ENCODE measurements at regions not wholly inside any gene's neighbourhood (a gene's known extent, or its start where the extent isn't known, plus 50 kb on each side); places are given as distances from the start of the nearest gene placed in this dataset.

- H3K4me3 ChIP-seq = no peak overlapping the region
- H3K9me3 ChIP-seq = no peaks in the 10 kb centered on the region
- DNase-seq = no peak
- no peaks in the 10 kb centered on the region for H3K27me3 ChIP-seq
- H3K36me3 ChIP-seq = no peaks in the 10 kb centered on the region
- H3K27ac ChIP-seq = no peak overlapping the region
- intact Hi-C loops (cut with DNase I; ENCODE audit: low total_unique reads) = no loop called here
- H3K4me1 ChIP-seq = no peaks in the 10 kb centered on the region
- TF ChIP-seq CTCF (IDR thresholded peaks at IDR 0.05) = no peak
Measured at GRCh38 chr2:21489080-21489479, 365.3 kb downstream of the TDRD15 start.

GRCh38 chr2:21498016-21498415 is 374.2 kb downstream of the TDRD15 start:
- no peak for TF ChIP-seq CTCF (IDR thresholded peaks at IDR 0.05)
- Histone ChIP-seq H3K9me3 (no peaks in the 10 kb centered on the region), H3K27me3 (no peaks in the 10 kb centered on the region), H3K4me3 (no peak overlapping the region), H3K4me1 (no peaks in the 10 kb centered on the region), H3K27ac (no peak overlapping the region), H3K36me3 (no peaks in the 10 kb centered on the region)
- intact Hi-C loops (cut with DNase I; ENCODE audit: low total_unique reads) = no loop called here
- DNase-seq = no peak

GRCh38 chr2:21500401-21500945 is 376.7 kb downstream of the TDRD15 start:
- no peaks in the 10 kb centered on the region for H3K27me3 ChIP-seq
- no peak overlapping the region for H3K4me3 ChIP-seq
- H3K4me1 ChIP-seq = no peaks in the 10 kb centered on the region
- H3K36me3 ChIP-seq = no peaks in the 10 kb centered on the region
- no peak for TF ChIP-seq CTCF (IDR thresholded peaks at IDR 0.05)
- no peak for DNase-seq
- H3K27ac ChIP-seq = no peak overlapping the region
- intact Hi-C loops (cut with DNase I; ENCODE audit: low total_unique reads) = no loop called here
- H3K9me3 ChIP-seq = no peaks in the 10 kb centered on the region

GRCh38 chr2:21501376-21502027 is 377.7 kb downstream of the TDRD15 start:
- Histone ChIP-seq H3K4me1 (no peaks in the 10 kb centered on the region), H3K27me3 (no peaks in the 10 kb centered on the region), H3K36me3 (no peaks in the 10 kb centered on the region), H3K4me3 (no peak overlapping the region), H3K27ac (no peak overlapping the region), H3K9me3 (no peaks in the 10 kb centered on the region)
- intact Hi-C loops (cut with DNase I; ENCODE audit: low total_unique reads) = no loop called here
- TF ChIP-seq CTCF (IDR thresholded peaks at IDR 0.05) = no peak
- DNase-seq = no peak

- Histone ChIP-seq H3K27ac (no peak overlapping the region), H3K27me3 (no peaks in the 10 kb centered on the region), H3K9me3 (no peaks in the 10 kb centered on the region), H3K4me1 (no peaks in the 10 kb centered on the region), H3K36me3 (no peaks in the 10 kb centered on the region), H3K4me3 (no peak overlapping the region)
- DNase-seq = no peak
- intact Hi-C loops (cut with DNase I; ENCODE audit: low total_unique reads) = no loop called here
- TF ChIP-seq CTCF (IDR thresholded peaks at IDR 0.05) = no peak
Measured at GRCh38 chr2:21515903-21516302, 392.1 kb downstream of the TDRD15 start.
